Activated CD4-positive, CD25-positive, alpha-beta regulatory T cell treated with anti-CD3 and anti-CD28 coated beads, Interleukin-2, amount 50 U/mL, for 24 hours (primary cell): ENCODE measurements at regions not wholly inside any gene's neighbourhood (a gene's known extent, or its start where the extent isn't known, plus 50 kb on each side); places are given as distances from the start of the nearest gene placed in this dataset.

Source experiments
- ATAC-seq, 2 donors: fragments of 150-1000 bp; cut with Tn5 transposase; one replicate each; pipeline ENCODE4 v1.10.0; 2021; ENCODE audit warnings: mild to moderate bottlenecking in 1 of 2, moderate library complexity in 1 of 2

GRCh38 chr18:78304192-78305164 lies 675.1 kb upstream of the SALL3 start:
- no peak for ATAC-seq

GRCh38 chr18:78305789-78306188 lies 673.8 kb upstream of the SALL3 start:
- ATAC-seq, result no peak

DNA sequence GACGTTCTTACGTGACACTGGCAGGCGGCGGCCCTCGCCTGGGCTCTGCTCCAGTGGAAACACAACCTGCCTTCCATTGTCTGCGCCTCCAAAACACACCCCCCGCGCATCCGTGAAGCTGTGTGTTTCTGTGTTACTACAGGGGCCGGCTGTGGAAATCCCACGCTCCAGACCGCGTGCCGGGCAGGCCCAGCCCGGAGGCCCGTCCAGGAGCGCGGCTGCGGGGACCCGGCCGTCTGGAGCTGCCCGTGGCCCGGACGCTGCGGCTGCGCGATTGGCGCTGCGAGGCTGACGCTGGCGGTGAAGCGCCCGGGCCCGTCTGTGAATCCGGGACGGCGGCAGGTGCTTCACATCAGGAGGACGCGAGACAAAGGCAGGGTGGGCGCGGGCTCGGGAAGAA lies 670.3 kb upstream of the SALL3 start:
- no peak for ATAC-seq

- ATAC-seq, result no peak
Observed at GRCh38 chr18:78309924-78310323, 669.7 kb upstream of the SALL3 start.

DNA sequence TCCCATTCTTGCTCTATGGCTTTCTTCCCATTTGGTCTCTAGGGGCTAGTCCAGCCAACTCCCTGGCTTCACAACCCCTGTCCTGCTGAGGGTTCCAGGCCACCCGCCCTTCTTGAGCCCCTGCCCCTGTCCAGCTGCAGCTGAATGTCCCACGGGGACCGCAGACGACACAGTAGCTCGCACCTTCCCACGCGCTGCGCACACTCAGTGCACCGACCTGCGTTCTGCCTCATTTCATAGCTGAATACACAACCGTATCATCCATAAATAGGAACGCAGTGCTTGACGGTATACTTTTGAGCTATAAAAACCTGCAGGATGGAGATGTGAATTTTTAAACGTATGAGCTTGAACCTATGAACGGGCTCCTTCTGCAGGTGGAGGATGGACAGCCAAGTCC lies 660.4 kb upstream of the SALL3 start:
- no peak for ATAC-seq

DNA sequence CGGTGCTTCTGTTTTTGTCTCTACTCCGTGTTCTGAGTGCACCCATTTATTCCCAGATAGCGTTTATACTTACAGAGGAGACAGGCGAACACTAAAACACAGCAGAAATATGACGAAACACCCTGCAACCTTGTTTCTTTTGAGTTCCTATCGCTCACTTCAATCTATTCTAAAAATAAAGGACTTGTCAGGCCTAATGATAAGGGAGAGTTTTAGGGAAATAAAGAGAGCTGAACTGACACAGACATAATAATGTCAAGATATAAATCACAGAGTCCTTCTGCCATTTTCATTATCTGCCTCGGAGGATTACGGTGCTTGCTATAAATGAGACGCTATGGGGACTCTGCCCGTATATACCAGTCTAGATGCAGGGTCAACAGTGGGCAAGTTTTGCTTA lies 659.7 kb upstream of the SALL3 start:
- ATAC-seq, result no peak

DNA sequence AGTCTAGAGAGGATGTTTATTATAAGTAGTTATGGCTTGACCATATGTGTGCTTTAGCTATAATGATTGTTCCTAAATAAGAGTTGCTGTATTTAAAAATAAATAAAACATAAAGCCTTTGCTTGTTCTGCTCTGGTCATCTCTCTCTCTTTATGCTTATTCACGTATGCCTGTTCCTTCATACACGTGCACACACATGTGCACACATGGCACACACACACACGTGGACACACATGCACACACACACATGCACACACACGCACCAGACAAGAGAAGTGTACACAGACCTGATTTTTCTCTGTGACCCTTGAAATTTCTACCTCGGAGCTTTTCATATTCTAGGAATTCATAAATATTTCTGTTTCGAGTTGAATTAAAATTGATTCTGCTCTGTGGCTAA lies 658.2 kb upstream of the SALL3 start:
- ATAC-seq, result no peak

DNA sequence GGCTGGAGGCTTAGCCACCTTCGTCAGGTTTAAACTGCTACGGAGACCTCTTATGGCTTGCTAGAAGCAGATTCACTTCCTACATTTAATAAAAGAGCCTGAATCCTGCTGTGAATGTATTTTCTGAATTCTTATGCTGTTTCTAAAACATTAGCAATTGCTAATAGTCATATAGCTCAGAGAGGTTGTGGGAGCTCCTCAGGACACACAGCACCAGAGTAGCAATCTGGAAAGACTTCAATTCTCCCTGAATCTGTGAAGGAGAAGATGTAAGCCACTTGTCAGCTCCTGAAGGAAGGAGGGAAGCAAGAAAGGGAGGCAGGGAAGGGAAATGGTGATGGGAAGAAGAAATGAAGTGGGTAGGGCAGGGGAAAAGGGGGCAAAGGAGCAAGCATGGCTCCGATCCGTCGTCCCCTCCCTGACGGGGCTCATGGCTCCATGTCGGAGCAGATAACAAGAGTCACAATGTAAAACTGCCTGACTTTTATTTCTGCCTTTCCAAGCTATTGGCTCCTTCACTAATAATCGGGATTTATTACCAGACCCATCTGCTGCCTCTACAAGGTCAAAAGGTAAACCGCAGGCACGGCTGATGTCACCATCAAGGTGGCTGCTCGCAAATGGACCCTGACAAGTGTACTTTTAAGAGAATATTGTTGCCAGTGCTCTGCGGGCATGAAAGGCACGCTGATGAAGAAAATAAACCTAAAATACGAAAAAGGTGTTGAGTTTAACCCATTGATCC lies 656.0 kb upstream of the SALL3 start:
- no peak for ATAC-seq

DNA sequence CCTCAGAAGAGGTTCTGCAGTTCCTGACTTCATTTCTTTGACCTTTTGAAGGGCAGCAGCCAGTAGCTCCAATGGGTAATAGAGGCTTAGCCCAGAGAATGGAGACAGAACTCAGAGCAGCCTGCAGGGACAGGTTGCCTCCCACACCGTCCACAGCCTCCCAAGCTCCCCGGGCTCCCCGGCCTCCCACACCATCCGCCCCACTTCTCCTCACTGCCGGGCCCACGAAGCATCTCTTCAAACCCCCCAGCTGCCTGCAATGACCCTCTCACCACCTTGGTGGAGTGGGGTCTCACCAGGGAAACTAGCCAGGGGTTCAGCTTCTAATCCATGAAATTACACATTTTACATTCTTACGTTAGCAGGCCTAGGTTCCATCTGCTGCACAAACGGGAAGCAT lies 652.0 kb upstream of the SALL3 start:
- no peak for ATAC-seq

DNA sequence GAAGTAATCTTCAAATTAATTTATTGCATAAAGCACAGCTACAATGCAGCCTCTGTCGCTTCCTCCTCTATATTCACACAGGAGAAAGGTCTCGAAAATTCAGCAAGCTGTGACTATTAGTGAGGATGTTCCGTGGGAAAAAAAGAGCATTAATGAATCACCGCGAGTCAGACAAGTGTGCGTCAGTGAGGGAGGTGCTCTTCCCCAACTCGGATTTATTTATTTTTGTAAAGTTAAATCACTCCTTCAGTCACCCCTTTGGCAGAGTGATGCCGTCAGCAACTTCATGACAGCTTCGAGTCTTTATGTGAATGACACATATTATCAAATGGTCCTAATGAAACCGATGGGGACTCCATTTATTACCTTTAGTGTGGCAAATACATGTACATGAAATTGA lies 648.9 kb upstream of the SALL3 start:
- no peak for ATAC-seq

GRCh38 chr18:78352910-78353309 lies 626.7 kb upstream of the SALL3 start:
- ATAC-seq, result no peak

- ATAC-seq, result no peak
Observed at GRCh38 chr18:78362198-78362597, 617.4 kb upstream of the SALL3 start.

DNA sequence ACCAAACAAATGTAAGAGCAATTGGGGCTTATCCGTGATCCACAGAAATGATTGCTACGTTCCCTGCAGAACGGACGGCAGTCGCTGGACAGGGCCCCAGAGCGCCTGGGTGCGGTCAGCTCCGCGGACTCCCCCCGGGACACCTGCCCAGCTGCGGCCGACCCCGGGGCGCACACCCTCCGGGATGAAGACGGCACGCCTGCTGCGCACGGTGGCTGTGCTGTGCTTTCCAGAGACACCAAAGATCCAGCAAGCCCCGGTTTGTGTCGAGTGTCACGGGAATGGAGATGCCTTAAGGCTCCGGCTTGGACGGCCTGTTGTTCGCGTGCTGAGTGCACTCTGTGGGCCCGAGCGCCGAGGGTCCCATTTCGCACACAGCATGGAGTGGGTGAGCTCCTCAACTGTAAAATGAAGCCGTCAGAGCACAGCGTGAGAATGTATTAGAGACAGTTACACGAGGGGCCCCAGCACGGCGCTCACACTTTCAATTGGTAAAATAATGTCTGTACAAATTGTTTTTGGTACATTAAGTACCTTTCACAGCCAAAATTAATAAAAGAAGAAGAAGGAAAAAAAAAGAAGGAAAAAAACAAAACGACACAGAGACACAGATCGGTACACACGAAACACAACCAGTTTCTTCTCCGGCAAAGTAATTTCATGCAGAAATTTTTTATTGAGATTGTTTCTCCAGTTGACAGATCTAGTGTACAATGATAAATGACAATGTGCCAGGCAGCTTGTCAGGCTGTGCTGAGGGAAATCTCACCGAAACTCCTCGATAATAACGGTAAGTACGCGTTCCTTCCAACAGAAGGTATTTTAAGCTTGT lies 615.8 kb upstream of the SALL3 start:
- no peak for ATAC-seq

DNA sequence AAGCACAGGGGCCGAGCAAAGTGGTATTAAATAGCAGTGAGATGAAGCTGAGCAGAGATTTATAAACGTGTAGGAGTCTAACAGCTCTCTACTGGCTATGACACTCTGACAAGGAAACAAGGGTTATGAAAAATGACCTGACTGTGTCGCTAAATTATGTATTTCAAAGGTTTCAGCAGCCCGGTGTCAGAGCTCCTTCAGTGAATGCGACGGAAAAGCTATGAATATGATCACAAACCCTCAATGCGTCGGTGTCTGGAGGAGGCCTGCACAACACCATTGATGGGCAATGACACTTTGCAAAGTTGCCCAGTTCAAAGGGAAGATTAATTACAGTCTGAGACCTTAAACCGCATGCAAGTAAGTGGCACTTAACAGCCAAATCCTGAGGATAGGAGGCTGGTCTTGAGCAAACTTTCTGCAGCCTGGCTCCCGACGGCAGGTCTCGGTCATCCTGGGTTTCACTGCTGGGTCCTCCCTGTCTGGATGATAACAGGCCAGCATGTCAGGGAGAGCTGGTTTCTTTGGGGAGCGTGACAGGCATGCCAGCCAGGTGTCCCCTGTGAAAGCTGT lies 615.1 kb upstream of the SALL3 start:
- ATAC-seq, result no peak

DNA sequence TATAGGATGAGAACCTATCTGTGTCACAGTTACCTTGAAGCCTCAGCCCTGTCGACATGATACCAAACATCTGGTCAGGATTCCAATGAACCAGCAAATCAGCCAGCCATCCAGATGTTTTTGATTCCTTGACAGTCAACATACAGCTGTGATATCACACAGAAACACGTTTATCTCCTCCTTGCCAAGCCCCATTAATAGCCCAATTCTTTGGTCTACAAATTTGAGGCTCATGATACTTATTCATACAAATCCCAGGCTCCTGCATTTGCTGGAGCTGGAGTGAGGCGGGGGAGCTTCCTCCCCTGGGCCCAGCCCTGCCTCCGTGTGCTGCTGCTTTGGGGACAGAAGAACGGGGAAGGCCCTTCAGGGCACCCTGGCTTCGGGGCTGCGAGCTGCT lies 611.6 kb upstream of the SALL3 start:
- ATAC-seq, result no peak

DNA sequence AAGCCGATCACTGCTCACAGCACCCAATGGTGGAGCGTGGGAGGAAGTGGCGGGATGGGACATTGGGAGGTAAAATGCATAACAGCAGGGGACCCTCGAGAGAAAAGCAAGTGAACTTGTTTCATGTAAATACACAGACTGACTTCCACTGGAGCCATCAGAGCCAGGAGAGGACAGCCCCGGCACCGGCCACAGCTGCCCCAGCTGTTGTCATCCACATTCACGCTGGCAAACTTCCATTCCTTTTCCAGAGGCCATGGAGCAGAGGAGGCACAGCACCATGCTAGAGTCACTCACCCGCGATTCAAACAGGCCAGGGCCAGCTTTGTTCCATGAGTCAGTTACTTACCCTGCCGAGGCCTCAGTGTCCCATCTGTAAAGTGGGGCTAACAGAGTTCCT lies 610.9 kb upstream of the SALL3 start:
- no peak for ATAC-seq

DNA sequence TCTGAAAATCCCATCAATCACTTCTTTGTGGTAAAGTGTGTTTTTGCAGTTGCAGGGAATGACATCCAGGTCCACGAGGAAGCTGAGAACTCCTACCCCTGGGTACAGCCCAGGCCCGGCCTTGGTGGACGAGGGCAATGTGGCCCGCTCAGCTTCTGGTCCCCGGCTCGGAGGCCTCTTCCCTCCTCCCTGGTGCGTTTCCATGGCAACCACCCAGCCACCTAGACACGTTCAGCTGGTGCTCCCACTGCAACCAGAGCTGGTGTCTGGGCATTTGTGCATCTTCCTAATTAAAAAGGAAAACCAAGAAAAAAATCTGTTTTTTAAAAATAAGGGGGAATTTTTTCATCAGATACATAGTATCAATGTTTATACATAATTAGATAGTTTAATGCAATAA lies 603.6 kb upstream of the SALL3 start:
- no peak for ATAC-seq

DNA sequence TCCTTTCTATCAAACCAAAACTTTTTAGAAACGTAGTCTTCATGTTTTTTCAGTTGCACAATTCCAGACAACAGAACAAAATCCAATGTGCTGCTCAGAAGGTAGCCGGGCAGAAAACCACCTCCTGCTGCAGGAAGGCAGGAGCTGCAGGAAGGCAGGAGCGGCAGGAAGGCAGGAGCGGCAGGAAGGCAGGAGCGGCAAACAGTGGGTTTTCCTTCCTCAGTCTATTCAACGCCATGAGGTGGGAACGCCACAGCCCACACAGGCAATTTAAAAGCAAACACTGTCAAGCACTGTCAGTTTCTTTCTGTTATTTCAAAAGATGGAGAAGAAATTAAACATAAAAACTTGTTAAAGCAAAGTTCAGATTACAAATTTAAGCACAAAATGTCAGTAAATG lies 601.2 kb upstream of the SALL3 start:
- ATAC-seq, result no peak

- no peak for ATAC-seq
Observed at GRCh38 chr18:78378983-78379382, 600.6 kb upstream of the SALL3 start.

DNA sequence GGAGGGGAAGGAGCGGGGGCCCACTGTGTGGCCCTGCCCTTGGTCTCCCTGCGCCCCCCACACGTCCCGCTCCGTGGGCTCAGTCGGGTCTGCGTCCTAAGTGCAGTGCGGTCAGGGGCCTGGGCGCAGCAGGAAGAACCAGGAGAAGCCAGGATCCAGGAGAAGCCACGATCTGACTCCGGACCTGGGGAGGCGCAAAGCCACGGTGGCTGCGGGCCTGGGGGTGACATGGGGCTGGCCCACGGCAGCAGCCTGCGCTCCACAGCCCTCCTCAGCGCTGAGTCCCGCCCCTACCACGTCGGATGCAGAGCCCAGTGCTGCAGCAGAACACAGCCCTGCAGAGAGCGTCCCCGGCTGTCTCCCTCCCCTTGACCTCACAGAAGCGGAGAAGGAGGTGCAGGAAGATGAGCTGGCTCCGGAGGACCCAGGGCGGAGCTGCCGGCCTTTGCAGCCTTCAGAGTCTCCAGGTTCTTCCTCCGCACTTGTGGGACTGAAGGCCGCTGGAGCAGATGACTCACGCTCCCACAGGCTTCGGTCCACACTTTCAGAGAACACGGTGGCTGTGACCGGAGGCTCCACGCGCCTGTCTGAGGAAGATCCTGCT lies 589.2 kb upstream of the SALL3 start:
- no peak for ATAC-seq

GRCh38 chr18:78390952-78391348 lies 588.7 kb upstream of the SALL3 start:
- ATAC-seq, result no peak

DNA sequence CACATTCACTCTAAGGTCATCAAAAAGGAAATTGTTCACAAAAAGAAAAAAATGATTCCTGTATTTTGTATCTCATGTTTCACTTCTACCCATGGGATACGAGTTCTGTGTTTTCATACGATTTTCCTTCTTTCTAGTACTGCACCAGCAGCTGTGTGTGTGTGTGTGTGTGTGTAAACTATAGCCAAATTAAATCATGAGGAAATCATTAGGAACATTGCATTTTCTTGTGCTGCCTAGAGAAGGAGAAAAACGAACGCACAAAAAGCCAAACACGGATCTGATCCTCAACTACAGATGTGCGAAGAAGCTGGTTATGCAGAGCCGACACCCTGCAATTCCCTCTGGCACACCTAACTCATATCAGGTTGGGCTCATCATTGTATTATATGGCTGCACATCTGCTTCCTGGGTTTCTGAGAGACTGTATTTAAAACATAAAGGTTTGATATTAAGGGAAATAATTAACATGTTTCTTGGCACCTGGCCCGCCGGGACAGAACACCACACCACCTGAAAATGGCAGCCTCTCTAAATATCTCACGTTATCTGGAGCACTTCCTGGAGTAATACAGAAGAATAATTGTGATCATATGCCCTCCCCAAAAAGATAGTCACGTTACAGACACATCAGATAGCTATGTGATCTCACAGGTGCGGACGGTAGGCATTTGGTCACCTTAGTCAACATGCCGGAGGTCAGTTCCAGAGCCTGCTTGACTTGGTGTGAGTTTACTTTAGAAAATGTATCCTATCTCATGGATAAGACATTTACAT lies 586.3 kb upstream of the SALL3 start:
- no peak for ATAC-seq
